ENCODE measurements at regions not wholly inside any gene's neighbourhood (a gene's known extent, or its start where the extent isn't known, plus 50 kb on each side); places are given as distances from the start of the nearest gene placed in this dataset.
"Not testable (repeated sequence)": the region's sequence is repeated elsewhere in the genome, so short reads cannot be mapped to it uniquely, and the experiment has no call there.

GRCh38 chr5:92629574-92629973 is 951.4 kb downstream of the NR2F1-AS1 start:
- Histone ChIP-seq H3K4me1 (no peaks in the 10 kb centered on the region), H3K9me3 (no peaks in the 10 kb centered on the region), H3K27ac (no peak overlapping the region), H3K36me3 (ENCODE audit: insufficient read depth in 1 of 2, low read depth in 1 of 2) (no peaks in the 10 kb centered on the region), H3K4me3 (no peak overlapping the region), H3K27me3 (ENCODE audit: insufficient read depth in 3 of 3, low read length in 2 of 3) (no peaks in the 10 kb centered on the region)
- 79 to 85% (median 82%) methylated on average over 1 of the region's 1 CpG for WGBS, 3 donors
- no peak for TF ChIP-seq CTCF (IDR thresholded peaks at IDR 0.05)
- intact Hi-C loops (cut with DNase I) = no loop called here
- no peak for DNase-seq
- no peak for ATAC-seq

GRCh38 chr5:92629000-92629399 is 952.0 kb downstream of the NR2F1-AS1 start:
- WGBS, 3 donors = 88 to 90% (median 90%) methylated on average over 3 of the region's 3 CpGs
- Histone ChIP-seq H3K4me3 (no peak overlapping the region), H3K4me1 (no peaks in the 10 kb centered on the region), H3K36me3 (ENCODE audit: insufficient read depth in 1 of 2, low read depth in 1 of 2) (no peaks in the 10 kb centered on the region), H3K9me3 (no peaks in the 10 kb centered on the region), H3K27me3 (ENCODE audit: insufficient read depth in 3 of 3, low read length in 2 of 3) (no peaks in the 10 kb centered on the region), H3K27ac (no peak overlapping the region)
- no peak for ATAC-seq
- no peak for TF ChIP-seq CTCF (IDR thresholded peaks at IDR 0.05)
- intact Hi-C loops (cut with DNase I) = no loop called here
- no peak for DNase-seq

GRCh38 chr5:92627186-92627585 is 953.8 kb downstream of the NR2F1-AS1 start:
- Histone ChIP-seq H3K4me3 (no peak overlapping the region), H3K27me3 (ENCODE audit: insufficient read depth in 3 of 3, low read length in 2 of 3) (no peaks in the 10 kb centered on the region), H3K27ac (no peak overlapping the region), H3K4me1 (no peaks in the 10 kb centered on the region), H3K36me3 (ENCODE audit: insufficient read depth in 1 of 2, low read depth in 1 of 2) (no peaks in the 10 kb centered on the region), H3K9me3 (no peaks in the 10 kb centered on the region)
- 61 to 64% (median 62%) methylated on average over 1 of the region's 1 CpG for WGBS, 3 donors
- intact Hi-C loops (cut with DNase I) = no loop called here
- no peak for DNase-seq
- ATAC-seq = no peak
- TF ChIP-seq CTCF (IDR thresholded peaks at IDR 0.05) = no peak

GRCh38 chr5:92616085-92616484 is 964.9 kb downstream of the NR2F1-AS1 start:
- Histone ChIP-seq H3K4me1 (no peaks in the 10 kb centered on the region), H3K9me3 (no peaks in the 10 kb centered on the region), H3K27ac (no peak overlapping the region), H3K27me3 (ENCODE audit: insufficient read depth in 3 of 3, low read length in 2 of 3) (no peaks in the 10 kb centered on the region), H3K36me3 (ENCODE audit: insufficient read depth in 1 of 2, low read depth in 1 of 2) (no peaks in the 10 kb centered on the region), H3K4me3 (no peak overlapping the region)
- ATAC-seq (no peak), DNase-seq (no peak)
- no peak for TF ChIP-seq CTCF (IDR thresholded peaks at IDR 0.05)
- intact Hi-C loops (cut with DNase I) = no loop called here
- WGBS, 3 donors = 29 to 37% (median 29%) methylated on average over 1 of the region's 1 CpG

GRCh38 chr5:92613546-92613945 is 967.5 kb downstream of the NR2F1-AS1 start:
- WGBS, 3 donors = 70 to 80% (median 73%) methylated on average over 4 of the region's 4 CpGs
- H3K4me3 ChIP-seq = no peak overlapping the region
- H3K27ac ChIP-seq = no peak overlapping the region
- ATAC-seq = no peak
- intact Hi-C loops (cut with DNase I) = no loop called here
- no peak for DNase-seq
- H3K36me3 ChIP-seq (ENCODE audit: insufficient read depth in 1 of 2, low read depth in 1 of 2) = no peaks in the 10 kb centered on the region
- no peaks in the 10 kb centered on the region for H3K9me3 ChIP-seq
- no peaks in the 10 kb centered on the region for H3K4me1 ChIP-seq
- H3K27me3 ChIP-seq (ENCODE audit: insufficient read depth in 3 of 3, low read length in 2 of 3) = no peaks in the 10 kb centered on the region
- TF ChIP-seq CTCF (IDR thresholded peaks at IDR 0.05) = no peak

- H3K27ac ChIP-seq; H3K4me1 ChIP-seq; intact Hi-C loops (cut with DNase I); ATAC-seq; H3K36me3 ChIP-seq (ENCODE audit: insufficient read depth in 1 of 2, low read depth in 1 of 2); DNase-seq; H3K27me3 ChIP-seq (ENCODE audit: insufficient read depth in 3 of 3, low read length in 2 of 3); H3K4me3 ChIP-seq; H3K9me3 ChIP-seq: not testable (repeated sequence)
These were observed 970.6 kb downstream of the NR2F1-AS1 start for GRCh38 chr5:92610435-92610834.
